ENCODE measurements at regions not wholly inside any gene's neighbourhood (a gene's known extent, or its start where the extent isn't known, plus 50 kb on each side); places are given as distances from the start of the nearest gene placed in this dataset.
A peak's percentile ranks its signal among the peaks of the same experiment; 100 is the strongest.
"Not testable (repeated sequence)": the region's sequence is repeated elsewhere in the genome, so short reads cannot be mapped to it uniquely, and the experiment has no call there.

DNA sequence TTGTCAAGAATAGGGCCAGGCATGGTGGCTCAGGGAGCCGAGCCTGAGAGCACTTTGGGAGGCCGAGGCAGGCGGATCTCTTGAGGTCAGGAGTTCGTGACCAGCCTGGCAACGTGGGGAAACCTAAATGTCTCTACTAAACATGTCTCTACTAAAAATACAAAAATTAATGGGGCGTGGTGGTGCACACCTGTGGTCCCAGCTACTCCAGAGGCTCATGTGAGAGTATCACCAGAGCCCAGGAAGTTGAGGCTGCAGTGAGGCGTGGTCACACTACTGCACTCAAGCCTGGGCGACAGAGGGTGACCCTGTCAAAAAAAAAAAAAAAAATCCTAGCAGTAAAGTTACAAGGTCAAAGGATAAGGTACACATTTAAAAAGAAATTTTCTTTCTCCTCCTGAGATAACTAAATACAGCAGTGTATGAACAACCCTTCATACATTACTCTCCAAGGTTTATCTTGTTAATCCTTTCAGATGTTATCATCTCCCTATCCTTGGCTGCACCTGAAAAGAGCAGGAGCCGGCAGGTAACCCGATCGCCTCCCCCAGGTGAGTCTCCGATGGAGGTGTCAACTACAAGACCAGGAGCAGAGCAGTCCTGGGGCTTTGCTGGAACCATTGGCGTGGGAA, 122.3 kb downstream of the GOSR1 start:
- no peaks in the 10 kb centered on the region for H3K36me3 ChIP-seq (ENCODE audit: control insufficient read depth in 2 of 2, extremely low read depth in 1 of 2, insufficient read depth in 2 of 2, low read length in 2 of 2)
- peaks cover 8% of the 10 kb centered on the region for H3K4me1 ChIP-seq (ENCODE audit: control insufficient read depth, extremely low read depth, insufficient read depth, low read length)
- H4K20me1 ChIP-seq (ENCODE audit: control insufficient read depth, extremely low read depth, insufficient read depth, low read length), result no peaks in the 10 kb centered on the region
- peak overlapping the region; percentile 95 for H2AFZ ChIP-seq (ENCODE audit: control insufficient read depth, low read length)
- H3K9me3 ChIP-seq (ENCODE audit: control insufficient read depth, low read depth, low read length), result no peaks in the 10 kb centered on the region
- peak overlapping the region; percentile 92 for H3K4me2 ChIP-seq (ENCODE audit: control insufficient read depth, extremely low read depth, insufficient read depth, low read depth, low read length)
- dilution Hi-C loops (cut with MboI; ENCODE audit: extremely low pct_ligation_motif_present, low sequenced_read_pairs), result no loop called here
- peak overlapping the region; percentile 80 for H3K9ac ChIP-seq (ENCODE audit: control insufficient read depth, extremely low read depth, insufficient read depth, low read length)
- TF ChIP-seq CTCF (optimal IDR thresholded peaks at IDR 0.05 in 1 of 3, IDR thresholded peaks at IDR 0.05 in 1 of 3, conservative IDR thresholded peaks at IDR 0.05 in 1 of 3; ENCODE audit: extremely low read depth in 1 of 3, insufficient read depth in 2 of 3, low read length in 3 of 3) (no peak), EZH2 (IDR thresholded peaks at IDR 0.05; ENCODE audit: low read length) (no peak)
- peak overlapping the region; percentile 41 for H3K27ac ChIP-seq (ENCODE audit: control insufficient read depth, insufficient read depth, low read length)
- H3K27me3 ChIP-seq (ENCODE audit: control insufficient read depth, extremely low read depth, insufficient read depth, low read length), result no peaks in the 10 kb centered on the region
- H3K4me3 ChIP-seq (ENCODE audit: control insufficient read depth in 2 of 3, extremely low read depth in 1 of 3, insufficient read depth in 2 of 3, low read depth in 1 of 3, low read length in 3 of 3), result peak overlapping the region; percentile 78 to 87 (median 87)
- H3K9me1 ChIP-seq (ENCODE audit: control insufficient read depth, extremely low read depth, insufficient read depth, low read length), result no peaks in the 10 kb centered on the region
- peaks cover 19% of the 10 kb centered on the region for H3K79me2 ChIP-seq (ENCODE audit: control insufficient read depth, insufficient read depth, low read length)
- DNase-seq (ENCODE audit: low read depth, low spot score) (no peak), FAIRE-seq (no peak)

DNA sequence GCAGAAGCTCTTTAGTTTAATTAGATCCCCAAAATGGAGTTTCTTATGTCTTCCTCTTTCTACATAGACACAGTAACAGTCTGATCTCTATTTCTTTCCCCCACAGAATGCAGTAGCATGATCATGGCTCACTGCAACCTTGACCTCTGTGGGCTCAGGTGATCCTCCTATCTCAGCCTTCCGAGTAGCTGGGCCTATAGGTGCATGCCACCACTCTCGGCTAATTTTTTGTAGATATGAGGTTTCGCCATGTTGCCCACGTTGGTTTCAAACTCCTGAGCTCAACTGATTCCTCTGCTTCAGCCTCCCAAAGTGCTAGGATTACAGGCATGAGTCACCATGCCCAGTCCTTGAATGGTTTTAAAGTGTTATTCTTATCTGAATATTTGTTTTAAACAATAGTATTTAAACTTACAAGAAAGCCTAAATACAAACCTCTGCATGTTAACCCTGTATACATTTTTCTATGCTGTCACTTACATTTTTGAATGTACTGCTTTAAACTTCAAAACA, 120.6 kb downstream of the GOSR1 start:
- H3K4me3 ChIP-seq (ENCODE audit: control insufficient read depth in 2 of 3, extremely low read depth in 1 of 3, insufficient read depth in 2 of 3, low read depth in 1 of 3, low read length in 3 of 3), result no peak overlapping the region
- H4K20me1 ChIP-seq (ENCODE audit: control insufficient read depth, extremely low read depth, insufficient read depth, low read length), result no peaks in the 10 kb centered on the region
- H3K9me1 ChIP-seq (ENCODE audit: control insufficient read depth, extremely low read depth, insufficient read depth, low read length), result no peaks in the 10 kb centered on the region
- dilution Hi-C loops (cut with MboI; ENCODE audit: extremely low pct_ligation_motif_present, low sequenced_read_pairs), result no loop called here
- H3K9ac ChIP-seq (ENCODE audit: control insufficient read depth, extremely low read depth, insufficient read depth, low read length), result no peak overlapping the region
- no peaks in the 10 kb centered on the region for H3K36me3 ChIP-seq (ENCODE audit: control insufficient read depth in 2 of 2, extremely low read depth in 1 of 2, insufficient read depth in 2 of 2, low read length in 2 of 2)
- H3K4me1 ChIP-seq (ENCODE audit: control insufficient read depth, extremely low read depth, insufficient read depth, low read length), result peaks cover 8% of the 10 kb centered on the region
- DNase-seq (ENCODE audit: low read depth, low spot score) (no peak), FAIRE-seq (no peak)
- H2AFZ ChIP-seq (ENCODE audit: control insufficient read depth, low read length), result no peak overlapping the region
- peaks cover 11% of the 10 kb centered on the region for H3K79me2 ChIP-seq (ENCODE audit: control insufficient read depth, insufficient read depth, low read length)
- H3K27me3 ChIP-seq (ENCODE audit: control insufficient read depth, extremely low read depth, insufficient read depth, low read length), result no peaks in the 10 kb centered on the region
- H3K9me3 ChIP-seq (ENCODE audit: control insufficient read depth, low read depth, low read length), result no peaks in the 10 kb centered on the region
- no peak for TF ChIP-seq CTCF (optimal IDR thresholded peaks at IDR 0.05 in 1 of 3, IDR thresholded peaks at IDR 0.05 in 1 of 3, conservative IDR thresholded peaks at IDR 0.05 in 1 of 3; ENCODE audit: extremely low read depth in 1 of 3, insufficient read depth in 2 of 3, low read length in 3 of 3)
- no peak for TF ChIP-seq EZH2 (IDR thresholded peaks at IDR 0.05; ENCODE audit: low read length)
- no peak overlapping the region for H3K27ac ChIP-seq (ENCODE audit: control insufficient read depth, insufficient read depth, low read length)
- H3K4me2 ChIP-seq (ENCODE audit: control insufficient read depth, extremely low read depth, insufficient read depth, low read depth, low read length), result no peak overlapping the region

DNA sequence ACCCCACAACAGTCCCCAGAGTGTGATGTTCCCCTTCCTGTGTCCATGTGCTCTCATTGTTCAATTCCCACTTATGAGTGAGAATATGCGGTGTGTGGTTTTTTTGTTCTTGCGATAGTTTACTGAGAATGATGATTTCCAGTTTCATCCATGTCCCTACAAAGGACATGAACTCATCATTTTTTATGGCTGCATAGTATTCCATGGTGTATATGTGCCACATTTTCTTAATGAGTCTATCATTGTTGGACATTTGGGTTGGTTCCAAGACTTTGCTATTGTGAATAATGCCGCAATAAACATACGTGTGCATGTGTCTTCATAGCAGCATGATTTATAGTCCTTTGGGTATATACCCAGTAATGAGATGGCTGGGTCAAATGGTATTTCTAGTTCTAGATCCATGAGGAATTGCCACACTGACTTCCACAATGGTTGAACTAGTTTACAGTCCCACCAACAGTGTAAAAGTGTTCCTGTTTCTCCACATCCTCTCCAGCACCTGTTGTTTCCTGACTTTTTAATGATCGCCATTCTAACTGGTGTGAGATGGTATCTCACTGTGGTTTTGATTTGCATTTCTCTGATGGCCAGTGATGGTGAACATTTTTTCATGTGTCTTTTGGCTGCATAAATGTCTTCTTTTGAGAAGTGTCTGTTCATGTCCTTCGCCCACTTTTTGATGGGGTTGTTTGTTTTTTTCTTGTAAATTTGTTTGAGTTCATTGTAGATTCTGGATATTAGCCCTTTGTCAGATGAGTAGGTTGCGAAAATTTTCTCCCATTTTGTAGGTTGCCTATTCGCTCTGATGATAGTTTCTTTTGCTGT, 120.0 kb downstream of the GOSR1 start:
- H3K9me1 ChIP-seq (ENCODE audit: control insufficient read depth, extremely low read depth, insufficient read depth, low read length); H3K9ac ChIP-seq (ENCODE audit: control insufficient read depth, extremely low read depth, insufficient read depth, low read length); dilution Hi-C loops (cut with MboI; ENCODE audit: extremely low pct_ligation_motif_present, low sequenced_read_pairs): not testable (repeated sequence)

More for the DNA sequence above, 120.0 kb downstream of the GOSR1 start:
- H3K36me3 ChIP-seq (ENCODE audit: control insufficient read depth in 2 of 2, extremely low read depth in 1 of 2, insufficient read depth in 2 of 2, low read length in 2 of 2); H3K4me3 ChIP-seq (ENCODE audit: control insufficient read depth in 2 of 3, extremely low read depth in 1 of 3, insufficient read depth in 2 of 3, low read depth in 1 of 3, low read length in 3 of 3); H3K4me2 ChIP-seq (ENCODE audit: control insufficient read depth, extremely low read depth, insufficient read depth, low read depth, low read length); H3K4me1 ChIP-seq (ENCODE audit: control insufficient read depth, extremely low read depth, insufficient read depth, low read length); H3K27ac ChIP-seq (ENCODE audit: control insufficient read depth, insufficient read depth, low read length); H3K27me3 ChIP-seq (ENCODE audit: control insufficient read depth, extremely low read depth, insufficient read depth, low read length); H4K20me1 ChIP-seq (ENCODE audit: control insufficient read depth, extremely low read depth, insufficient read depth, low read length); DNase-seq (ENCODE audit: low read depth, low spot score); H2AFZ ChIP-seq (ENCODE audit: control insufficient read depth, low read length); FAIRE-seq; H3K79me2 ChIP-seq (ENCODE audit: control insufficient read depth, insufficient read depth, low read length); H3K9me3 ChIP-seq (ENCODE audit: control insufficient read depth, low read depth, low read length): not testable (repeated sequence)

Measured in keratinocyte (primary cell).